GM18502 (cell line): ENCODE measurements at regions not wholly inside any gene's neighbourhood (a gene's known extent, or its start where the extent isn't known, plus 50 kb on each side); places are given as distances from the start of the nearest gene placed in this dataset.

ENCODE experiments used
- ATAC-seq: cut with Tn5 transposase; IDR thresholded peaks from one replicate; pipeline ENCODE4 v1.9.1; 2021; ENCODE audit warnings: mild to moderate bottlenecking; ENCODE audit not compliant: unreplicated experiment, poor library complexity

- ATAC-seq, result no peak
These were observed 390.4 kb downstream of the SHISA9 start for GRCh38 chr16:13291591-13292333.

- ATAC-seq, result no peak
These were observed 394.8 kb downstream of the SHISA9 start for GRCh38 chr16:13296206-13296605.

- ATAC-seq, result no peak
These were observed 397.3 kb downstream of the SHISA9 start for GRCh38 chr16:13298666-13299065.

- no peak for ATAC-seq
These were observed 398.9 kb downstream of the SHISA9 start for GRCh38 chr16:13300066-13300840.

- no peak for ATAC-seq
These were observed 403.8 kb downstream of the SHISA9 start for GRCh38 chr16:13305019-13305755.

- ATAC-seq, result no peak
These were observed 405.0 kb downstream of the SHISA9 start for GRCh38 chr16:13306161-13306995.

- no peak for ATAC-seq
These were observed 405.9 kb downstream of the SHISA9 start for GRCh38 chr16:13307255-13307654.

- no peak for ATAC-seq
These were observed 406.5 kb downstream of the SHISA9 start for GRCh38 chr16:13307851-13308250.

- no peak for ATAC-seq
These were observed 410.7 kb downstream of the SHISA9 start for GRCh38 chr16:13312063-13312462.

- ATAC-seq, result no peak
These were observed 412.0 kb downstream of the SHISA9 start for GRCh38 chr16:13313351-13313750.

- ATAC-seq, result no peak
These were observed 413.2 kb downstream of the SHISA9 start for GRCh38 chr16:13314633-13315032.

- no peak for ATAC-seq
These were observed 414.4 kb downstream of the SHISA9 start for GRCh38 chr16:13315642-13316427.

- ATAC-seq, result no peak
These were observed 420.9 kb downstream of the SHISA9 start for GRCh38 chr16:13322336-13322735.

GRCh38 chr16:13324851-13325250 lies 423.5 kb downstream of the SHISA9 start:
- no peak for ATAC-seq

GRCh38 chr16:13325396-13325795 lies 424.0 kb downstream of the SHISA9 start:
- ATAC-seq, result no peak

GRCh38 chr16:13331918-13332317 lies 430.5 kb downstream of the SHISA9 start:
- ATAC-seq, result no peak

- no peak for ATAC-seq
These were observed 431.4 kb downstream of the SHISA9 start for GRCh38 chr16:13332713-13333255.

GRCh38 chr16:13333336-13333735 lies 431.9 kb downstream of the SHISA9 start:
- ATAC-seq, result no peak

GRCh38 chr16:13335879-13336278 lies 434.5 kb downstream of the SHISA9 start:
- ATAC-seq, result no peak
